WERI-Rb-1 (cell line): ENCODE measurements at regions not wholly inside any gene's neighbourhood (a gene's known extent, or its start where the extent isn't known, plus 50 kb on each side); places are given as distances from the start of the nearest gene placed in this dataset.
"Not testable (repeated sequence)": the region's sequence is repeated elsewhere in the genome, so short reads cannot be mapped to it uniquely, and the experiment has no call there.

ENCODE experiments used
- DNase-seq: peaks from one replicate; pipeline ENCODE4 v3.0.0-alpha.2; 2020
- H3K27ac ChIP-seq: fragments of 250-450 bp; sonication (Bioruptor Pico); 2 replicates; pipeline ENCODE4 v1.5.1; 2020; ENCODE audit warnings: mild to moderate bottlenecking, moderate library complexity
- H3K27me3 ChIP-seq: fragments of 250-450 bp; sonication (Bioruptor Pico); 2 replicates; pipeline ENCODE4 v1.5.1; 2021; ENCODE audit warnings: mild to moderate bottlenecking, low read depth, moderate library complexity; ENCODE audit not compliant: insufficient read depth, severe bottlenecking
- H3K36me3 ChIP-seq: fragments of 250-450 bp; sonication (Bioruptor Pico); 2 replicates; pipeline ENCODE4 v1.5.1; 2020; ENCODE audit warnings: mild to moderate bottlenecking, moderate library complexity
- H3K4me3 ChIP-seq: 2 replicates; pipeline ENCODE4 v1.5.1; 2011; ENCODE audit warnings: low read depth, mild to moderate bottlenecking, control low read depth, low read length
- H3K9me3 ChIP-seq: fragments of 250-450 bp; sonication (Bioruptor Pico); 2 replicates; pipeline ENCODE4 v1.5.1; 2021; ENCODE audit warnings: mild to moderate bottlenecking, moderate library complexity; ENCODE audit not compliant: severe bottlenecking
- TF ChIP-seq, protein P1 (sequence below): IDR thresholded peaks from 2 replicates; pipeline ENCODE4 v1.5.1; 2011; ENCODE audit warnings: low read depth, mild to moderate bottlenecking, control low read depth, inconsistent platforms, low read length

DNA sequence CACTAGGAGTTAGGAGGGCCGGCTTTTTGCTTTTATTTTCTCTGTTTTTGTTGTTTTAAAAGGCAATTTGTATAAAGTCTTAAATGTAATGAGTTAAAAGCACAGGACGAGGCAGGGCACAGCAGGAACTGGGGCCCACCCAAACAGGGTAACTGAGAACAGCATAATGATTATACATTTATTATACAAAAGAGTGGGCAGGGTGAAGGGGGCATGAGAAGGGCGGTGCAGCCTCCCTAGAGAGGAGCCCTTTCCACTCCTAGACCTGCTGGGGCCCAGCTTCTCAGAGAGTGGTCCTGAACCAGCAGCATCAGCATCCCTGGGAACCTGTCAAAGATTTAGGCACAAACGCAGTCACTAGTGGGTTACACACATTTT is 438.0 kb downstream of the AGTPBP1 start:
- Histone ChIP-seq H3K4me3 (no peak overlapping the region), H3K27me3 (peaks cover 77% of the 10 kb centered on the region), H3K27ac (no peak overlapping the region), H3K36me3 (no peaks in the 10 kb centered on the region), H3K9me3 (no peaks in the 10 kb centered on the region)
- no peak for DNase-seq
- TF ChIP-seq, protein P1, sequence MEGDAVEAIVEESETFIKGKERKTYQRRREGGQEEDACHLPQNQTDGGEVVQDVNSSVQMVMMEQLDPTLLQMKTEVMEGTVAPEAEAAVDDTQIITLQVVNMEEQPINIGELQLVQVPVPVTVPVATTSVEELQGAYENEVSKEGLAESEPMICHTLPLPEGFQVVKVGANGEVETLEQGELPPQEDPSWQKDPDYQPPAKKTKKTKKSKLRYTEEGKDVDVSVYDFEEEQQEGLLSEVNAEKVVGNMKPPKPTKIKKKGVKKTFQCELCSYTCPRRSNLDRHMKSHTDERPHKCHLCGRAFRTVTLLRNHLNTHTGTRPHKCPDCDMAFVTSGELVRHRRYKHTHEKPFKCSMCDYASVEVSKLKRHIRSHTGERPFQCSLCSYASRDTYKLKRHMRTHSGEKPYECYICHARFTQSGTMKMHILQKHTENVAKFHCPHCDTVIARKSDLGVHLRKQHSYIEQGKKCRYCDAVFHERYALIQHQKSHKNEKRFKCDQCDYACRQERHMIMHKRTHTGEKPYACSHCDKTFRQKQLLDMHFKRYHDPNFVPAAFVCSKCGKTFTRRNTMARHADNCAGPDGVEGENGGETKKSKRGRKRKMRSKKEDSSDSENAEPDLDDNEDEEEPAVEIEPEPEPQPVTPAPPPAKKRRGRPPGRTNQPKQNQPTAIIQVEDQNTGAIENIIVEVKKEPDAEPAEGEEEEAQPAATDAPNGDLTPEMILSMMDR, result no peak

DNA sequence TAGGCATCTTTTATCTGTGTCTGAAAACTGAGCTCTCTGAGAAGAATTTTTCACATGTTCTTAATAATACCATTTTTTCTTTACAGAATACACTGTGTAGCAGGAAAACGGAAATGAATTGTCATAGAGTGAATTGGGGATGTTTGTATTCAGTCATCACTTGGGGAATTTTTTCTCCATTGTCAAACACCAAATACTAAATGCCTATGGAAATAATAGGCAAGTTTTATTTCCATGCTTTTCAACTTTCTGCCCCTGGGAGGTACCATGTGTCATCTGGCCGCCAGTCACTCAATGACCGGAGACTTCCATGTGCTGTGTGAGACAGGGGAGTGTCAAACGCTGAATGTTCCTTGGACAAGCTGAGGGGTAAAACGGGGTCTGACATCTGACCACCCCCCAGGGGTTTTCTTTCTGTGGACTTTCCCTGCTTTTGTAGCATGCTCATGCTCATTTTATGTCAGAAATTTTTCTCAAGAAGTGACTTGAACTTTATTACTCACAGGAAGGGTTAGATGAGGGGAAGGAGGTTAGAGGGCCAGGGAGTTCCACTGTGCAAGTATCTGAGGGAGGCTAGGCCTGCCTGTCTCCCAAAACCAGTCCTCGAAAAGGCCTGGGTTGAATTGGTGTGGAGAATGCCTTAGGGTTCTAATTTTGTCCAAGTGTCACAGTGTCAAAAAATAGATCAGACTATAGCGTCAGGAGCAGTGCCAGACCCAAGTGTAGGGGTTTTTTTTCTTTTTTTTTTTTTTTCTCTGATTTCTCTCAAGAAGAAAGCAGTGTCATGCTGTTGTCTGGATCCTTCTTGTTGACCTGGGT is 438.6 kb downstream of the AGTPBP1 start:
- no peak for DNase-seq
- Histone ChIP-seq H3K36me3 (no peaks in the 10 kb centered on the region), H3K9me3 (no peaks in the 10 kb centered on the region), H3K27me3 (peaks cover 82% of the 10 kb centered on the region), H3K27ac (no peak overlapping the region), H3K4me3 (no peak overlapping the region)
- TF ChIP-seq, protein P1, result no peak

DNA sequence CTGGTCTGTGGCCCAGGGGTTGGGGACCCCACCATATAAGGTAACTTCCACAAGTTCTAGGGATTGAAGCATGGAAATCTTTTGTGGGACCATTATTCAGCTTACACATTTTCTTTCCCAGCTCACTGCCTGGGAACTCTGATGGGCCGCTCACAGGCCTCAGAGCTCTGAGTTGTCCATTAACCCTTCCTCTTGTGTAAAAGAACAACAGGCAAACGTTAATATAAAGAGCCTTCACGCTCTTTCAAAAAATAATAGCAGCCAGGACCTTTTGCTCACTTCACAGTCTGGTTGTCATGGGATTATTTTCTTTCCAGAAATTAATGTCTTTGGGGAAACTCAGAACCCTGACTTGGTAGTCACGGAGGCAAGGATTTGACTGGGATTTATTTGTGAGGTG is 443.3 kb downstream of the AGTPBP1 start:
- no peak for DNase-seq
- H3K27ac ChIP-seq, result no peak overlapping the region
- H3K36me3 ChIP-seq, result no peaks in the 10 kb centered on the region
- H3K27me3 ChIP-seq, result peaks cover 77% of the 10 kb centered on the region
- H3K4me3 ChIP-seq, result no peak overlapping the region
- H3K9me3 ChIP-seq, result no peaks in the 10 kb centered on the region
- TF ChIP-seq, protein P1, result no peak

DNA sequence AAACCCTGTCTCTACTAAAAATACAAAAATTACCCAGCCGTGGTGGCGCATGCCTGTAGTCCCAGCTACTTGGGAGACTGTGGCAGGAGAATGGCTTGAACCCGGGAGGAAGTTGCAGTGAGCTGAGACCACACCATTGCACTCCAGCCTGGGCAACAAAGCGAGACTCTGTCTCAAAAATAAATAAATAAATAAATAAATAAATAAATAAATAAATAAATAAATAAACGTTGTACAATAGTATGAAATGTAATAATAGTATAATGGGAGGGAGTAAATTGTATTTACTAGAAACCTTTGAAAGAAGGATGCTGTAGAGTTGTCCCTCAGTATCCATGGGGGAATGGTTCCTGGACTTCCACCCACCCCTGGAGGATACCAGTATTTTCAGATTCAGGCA is 446.5 kb downstream of the AGTPBP1 start:
- not testable (repeated sequence) for H3K9me3 ChIP-seq, H3K27ac ChIP-seq, H3K4me3 ChIP-seq, H3K36me3 ChIP-seq, DNase-seq
- H3K27me3 ChIP-seq, result peaks cover 82% of the 10 kb centered on the region

DNA sequence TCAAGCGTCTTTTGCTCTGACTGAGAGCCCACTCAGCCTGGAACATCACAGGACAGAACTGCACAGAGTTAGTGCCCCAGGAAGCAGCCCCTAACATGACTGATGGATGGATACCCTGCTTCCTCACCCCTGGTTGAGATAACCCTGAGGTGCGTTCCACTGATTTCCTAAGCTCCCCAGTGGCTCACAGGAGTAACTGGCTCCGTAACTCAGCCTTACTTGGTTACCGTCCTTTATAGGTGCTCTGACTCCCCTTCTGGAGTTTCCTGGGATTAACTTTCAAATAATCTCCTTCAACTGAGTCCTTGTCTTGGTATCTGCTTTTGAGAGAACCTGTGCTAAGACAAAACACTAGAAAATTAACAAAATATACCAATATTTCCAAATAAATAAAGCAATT is 449.5 kb downstream of the AGTPBP1 start:
- Histone ChIP-seq H3K27ac (no peak overlapping the region), H3K4me3 (no peak overlapping the region), H3K9me3 (peaks cover 2% of the 10 kb centered on the region), H3K27me3 (peaks cover 80% of the 10 kb centered on the region), H3K36me3 (no peaks in the 10 kb centered on the region)
- DNase-seq, result no peak
- TF ChIP-seq, protein P1, result no peak

DNA sequence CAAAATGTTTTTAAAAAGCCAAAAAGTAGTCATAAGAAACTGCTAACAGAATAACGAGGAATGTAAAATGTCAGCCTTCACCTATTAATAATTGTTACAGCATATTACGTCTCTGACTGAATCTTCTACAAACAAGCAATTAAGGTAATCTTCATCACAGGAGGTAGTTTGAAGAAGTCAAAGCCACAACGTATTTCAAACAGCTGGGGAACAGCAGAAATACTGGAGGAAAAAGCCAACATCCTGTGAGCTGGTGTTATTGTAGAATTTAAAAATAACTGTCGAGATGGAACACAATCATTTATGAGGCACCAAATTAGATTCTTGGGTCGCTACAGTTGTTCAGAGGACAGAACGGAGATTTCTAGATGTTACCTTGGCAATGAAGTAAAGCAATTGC is 450.5 kb downstream of the AGTPBP1 start:
- Histone ChIP-seq H3K4me3 (no peak overlapping the region), H3K27ac (no peak overlapping the region), H3K9me3 (peaks cover 2% of the 10 kb centered on the region), H3K27me3 (peaks cover 76% of the 10 kb centered on the region), H3K36me3 (no peaks in the 10 kb centered on the region)
- DNase-seq, result no peak
- TF ChIP-seq, protein P1, result no peak
